Dendritic cell treated with granulocyte-macrophage colony-stimulating factor and Interleukin-4, amounts not matched to agents 40 ng/mL and 50 ng/mL, for 4 days (primary cell): ENCODE measurements at regions not wholly inside any gene's neighbourhood (a gene's known extent, or its start where the extent isn't known, plus 50 kb on each side); places are given as distances from the start of the nearest gene placed in this dataset.

Experiments used
- H3K27ac Mint-ChIP-seq: one replicate; pipeline ENCODE4 v1.8.0; 2022; ENCODE audit warnings: mild to moderate bottlenecking, mixed read lengths
- H3K27me3 Mint-ChIP-seq: one replicate; pipeline ENCODE4 v1.8.0; 2022; ENCODE audit warnings: mild to moderate bottlenecking, mixed read lengths
- H3K36me3 Mint-ChIP-seq: one replicate; pipeline ENCODE4 v1.8.0; 2022; ENCODE audit warnings: low read depth, mixed read lengths
- H3K4me1 Mint-ChIP-seq: one replicate; pipeline ENCODE4 v1.8.0; 2022; ENCODE audit warnings: low read depth, mixed read lengths
- H3K4me3 Mint-ChIP-seq: one replicate; pipeline ENCODE4 v1.8.0; 2022; ENCODE audit warnings: mild to moderate bottlenecking, moderate library complexity, mixed read lengths
- H3K9me3 Mint-ChIP-seq: one replicate; pipeline ENCODE4 v1.8.0; 2022; ENCODE audit warnings: mixed read lengths
- intact Hi-C: fragments of 100-400 bp; cut with micrococcal nuclease; formaldehyde crosslinking; loops from one replicate; pipeline ENCODE4 v1.15.0; 2022

- Mint-ChIP-seq H3K27ac (no peak overlapping the region), H3K9me3 (peaks cover 28% of the 10 kb centered on the region), H3K27me3 (no peaks in the 10 kb centered on the region), H3K4me3 (no peak overlapping the region), H3K4me1 (no peaks in the 10 kb centered on the region), H3K36me3 (no peaks in the 10 kb centered on the region)
- intact Hi-C loops, result no loop called here
Measured at GRCh38 chr12:44961887-44962286, 85.8 kb upstream of the NELL2 start.

- Mint-ChIP-seq H3K4me1 (no peaks in the 10 kb centered on the region), H3K27ac (no peak overlapping the region), H3K27me3 (no peaks in the 10 kb centered on the region), H3K36me3 (no peaks in the 10 kb centered on the region), H3K4me3 (no peak overlapping the region), H3K9me3 (peaks cover 20% of the 10 kb centered on the region)
- intact Hi-C loops, result no loop called here
Measured at GRCh38 chr12:44960856-44961255, 84.7 kb upstream of the NELL2 start.

DNA sequence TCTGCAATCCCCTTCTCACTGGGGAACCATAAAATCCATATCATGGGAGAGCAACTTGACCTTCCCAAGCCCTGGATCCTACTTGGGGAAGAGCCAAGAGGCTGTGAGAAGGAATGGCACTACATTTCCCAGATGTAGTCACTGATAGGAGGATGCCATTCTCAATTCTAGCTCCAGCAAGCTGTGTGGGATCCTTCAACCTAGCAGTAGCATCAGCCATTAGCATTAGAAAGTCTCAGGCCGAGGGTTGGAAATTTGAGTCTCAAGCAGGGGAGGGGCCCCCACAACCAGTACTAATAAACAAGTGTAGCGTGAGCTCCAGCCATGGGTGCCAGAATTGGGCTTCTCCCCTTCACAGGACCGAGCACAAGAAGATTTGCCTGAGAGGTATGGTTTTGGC lies 84.3 kb upstream of the NELL2 start:
- intact Hi-C loops, result no loop called here
- Mint-ChIP-seq H3K36me3 (no peaks in the 10 kb centered on the region), H3K4me3 (no peak overlapping the region), H3K4me1 (no peaks in the 10 kb centered on the region), H3K27ac (no peak overlapping the region), H3K9me3 (peaks cover 16% of the 10 kb centered on the region), H3K27me3 (no peaks in the 10 kb centered on the region)

- Mint-ChIP-seq H3K4me1 (no peaks in the 10 kb centered on the region), H3K27me3 (peaks cover 1% of the 10 kb centered on the region), H3K9me3 (no peaks in the 10 kb centered on the region)
Measured at GRCh38 chr12:44947163-44947562, 71.0 kb upstream of the NELL2 start.

DNA sequence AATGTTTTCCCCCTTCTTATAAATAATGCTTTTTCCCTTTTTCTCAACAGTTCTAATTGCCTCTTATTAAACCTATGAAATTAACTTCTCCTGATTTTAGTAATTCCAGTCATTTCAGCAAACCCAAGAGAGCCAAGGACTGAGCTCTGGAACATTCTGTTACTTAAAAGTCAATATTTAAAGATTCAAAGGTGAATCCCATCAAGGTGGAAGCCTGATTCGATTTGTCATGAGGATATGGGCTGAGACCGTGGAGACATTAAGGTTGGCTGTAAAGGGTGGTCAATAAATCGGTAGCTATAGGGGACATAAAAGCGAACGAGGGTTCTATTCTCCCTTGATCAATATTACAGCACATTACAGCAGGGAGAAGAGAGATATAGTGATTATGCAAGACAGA lies 66.6 kb upstream of the NELL2 start:
- Mint-ChIP-seq H3K9me3 (no peaks in the 10 kb centered on the region), H3K27me3 (peaks cover 1% of the 10 kb centered on the region), H3K27ac (no peak overlapping the region), H3K36me3 (no peaks in the 10 kb centered on the region), H3K4me1 (no peaks in the 10 kb centered on the region), H3K4me3 (no peak overlapping the region)
- intact Hi-C loops, result no loop called here

More at GRCh38 chr12:44947163-44947562, 71.0 kb upstream of the NELL2 start:
- H3K4me3 Mint-ChIP-seq, result no peak overlapping the region
- no peaks in the 10 kb centered on the region for H3K36me3 Mint-ChIP-seq
- intact Hi-C loops, result no loop called here
- H3K27ac Mint-ChIP-seq, result no peak overlapping the region

- Mint-ChIP-seq H3K27ac (no peak overlapping the region), H3K27me3 (no peaks in the 10 kb centered on the region), H3K9me3 (no peaks in the 10 kb centered on the region), H3K4me1 (no peaks in the 10 kb centered on the region), H3K4me3 (no peak overlapping the region), H3K36me3 (no peaks in the 10 kb centered on the region)
- intact Hi-C loops, result loop anchor here (2.0 kb wide), 2 partner anchors 916 to 974 kb away; no protein-coding TSS in a partner anchor
Measured at GRCh38 chr12:44930972-44931600, 55.0 kb upstream of the NELL2 start.

DNA sequence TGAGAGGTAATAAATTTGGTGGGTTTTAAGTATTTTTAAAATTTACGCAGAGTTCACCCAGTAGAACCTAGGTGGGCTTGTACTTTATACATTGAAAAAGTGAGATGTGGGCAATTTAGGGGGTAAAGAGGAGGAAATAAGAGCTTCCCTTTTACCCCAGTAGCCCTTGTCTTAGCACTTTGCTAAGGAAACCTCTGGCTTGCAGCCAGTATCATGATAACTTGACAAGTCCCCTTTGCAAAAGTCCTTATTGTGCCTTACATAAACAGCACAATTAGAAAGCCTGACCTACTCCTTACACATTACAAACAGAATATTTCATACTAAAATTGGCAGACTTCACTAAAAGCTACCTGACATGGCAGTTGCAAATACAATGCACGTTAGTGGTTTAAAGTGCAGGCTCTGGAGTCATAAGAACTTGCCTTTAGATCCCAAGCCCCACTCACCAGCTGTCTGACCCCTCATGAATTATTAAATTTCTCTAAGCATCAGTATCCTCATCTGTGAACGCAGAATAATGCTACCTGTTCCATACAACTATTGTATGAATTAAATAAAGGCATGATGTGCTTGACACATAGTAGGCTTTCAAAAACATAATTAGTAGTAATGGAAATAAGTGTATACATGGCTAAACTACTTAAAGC lies 53.2 kb upstream of the NELL2 start:
- H3K27me3 Mint-ChIP-seq, result no peaks in the 10 kb centered on the region
- H3K27ac Mint-ChIP-seq, result no peak overlapping the region
- no peaks in the 10 kb centered on the region for H3K9me3 Mint-ChIP-seq
- no peaks in the 10 kb centered on the region for H3K36me3 Mint-ChIP-seq
- no peak overlapping the region for H3K4me3 Mint-ChIP-seq
- intact Hi-C loops, result no loop called here
- no peaks in the 10 kb centered on the region for H3K4me1 Mint-ChIP-seq
